Neural crest cell (in vitro differentiated cells): ENCODE measurements at regions not wholly inside any gene's neighbourhood (a gene's known extent, or its start where the extent isn't known, plus 50 kb on each side); places are given as distances from the start of the nearest gene placed in this dataset.
A peak's percentile ranks its signal among the peaks of the same experiment; 100 is the strongest.

Source experiments
- DNase-seq: peaks from one replicate; pipeline ENCODE4 v3.0.0; 2021; ENCODE audit warnings: low read depth, mixed read lengths, low spot score
- H3K27ac Mint-ChIP-seq: one replicate; pipeline ENCODE4 v1.8.0; 2021; ENCODE audit warnings: mild to moderate bottlenecking, mixed read lengths; ENCODE audit not compliant: unreplicated experiment
- H3K27me3 Mint-ChIP-seq: 2 replicates; pipeline ENCODE4 v1.8.0; 2021; ENCODE audit warnings: low read depth, mild to moderate bottlenecking, mixed read lengths
- H3K36me3 Mint-ChIP-seq: 2 replicates; pipeline ENCODE4 v1.8.0; 2021; ENCODE audit warnings: low read depth, mild to moderate bottlenecking, mixed read lengths
- H3K4me1 Mint-ChIP-seq: 2 replicates; pipeline ENCODE4 v1.8.0; 2021; ENCODE audit warnings: mixed read lengths
- H3K4me3 Mint-ChIP-seq: one replicate; pipeline ENCODE4 v1.8.0; 2021; ENCODE audit warnings: mild to moderate bottlenecking, mixed read lengths
- H3K9me3 Mint-ChIP-seq: 2 replicates; pipeline ENCODE4 v1.8.0; 2021; ENCODE audit warnings: mixed read lengths
- TF ChIP-seq, protein P1 (sequence below): fragments of 200-600 bp; sonication (generic); conservative IDR thresholded peaks from 2 replicates; pipeline ENCODE4 v1.5.0; 2021; ENCODE audit warnings: antibody characterized with exemption, mild to moderate bottlenecking

GRCh38 chr12:127677537-127678131 is 589.3 kb upstream of the TMEM132C start:
- H3K27me3 Mint-ChIP-seq = no peaks in the 10 kb centered on the region
- H3K36me3 Mint-ChIP-seq = no peaks in the 10 kb centered on the region

DNA sequence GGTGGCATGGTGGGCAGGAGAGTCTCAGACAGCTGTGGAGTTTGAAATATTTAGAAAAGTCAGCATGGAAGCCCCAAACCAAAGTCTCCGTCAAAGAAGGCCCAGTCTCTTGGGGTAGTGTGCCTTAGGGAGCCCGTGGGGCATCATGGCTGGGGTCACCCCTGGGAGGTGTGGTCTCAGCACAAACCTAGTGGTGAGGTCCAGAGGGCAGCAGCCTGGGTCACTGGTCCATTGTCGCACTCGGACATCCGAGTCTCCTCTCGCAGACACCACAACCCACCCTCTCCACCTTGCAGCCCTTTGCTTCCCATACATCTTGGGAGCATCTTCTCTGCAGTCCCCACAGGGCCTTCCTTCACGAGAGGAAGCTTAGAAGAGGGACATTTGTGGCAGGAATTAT is 588.0 kb upstream of the TMEM132C start:
- H3K4me3 Mint-ChIP-seq = no peak overlapping the region
- no peak for DNase-seq
- no peaks in the 10 kb centered on the region for H3K36me3 Mint-ChIP-seq

More at GRCh38 chr12:127677537-127678131, 589.3 kb upstream of the TMEM132C start:
- Mint-ChIP-seq H3K4me3 (no peak overlapping the region), H3K9me3 (no peaks in the 10 kb centered on the region), H3K27ac (no peak overlapping the region), H3K4me1 (peaks cover 5% of the 10 kb centered on the region)
- TF ChIP-seq, protein P1, sequence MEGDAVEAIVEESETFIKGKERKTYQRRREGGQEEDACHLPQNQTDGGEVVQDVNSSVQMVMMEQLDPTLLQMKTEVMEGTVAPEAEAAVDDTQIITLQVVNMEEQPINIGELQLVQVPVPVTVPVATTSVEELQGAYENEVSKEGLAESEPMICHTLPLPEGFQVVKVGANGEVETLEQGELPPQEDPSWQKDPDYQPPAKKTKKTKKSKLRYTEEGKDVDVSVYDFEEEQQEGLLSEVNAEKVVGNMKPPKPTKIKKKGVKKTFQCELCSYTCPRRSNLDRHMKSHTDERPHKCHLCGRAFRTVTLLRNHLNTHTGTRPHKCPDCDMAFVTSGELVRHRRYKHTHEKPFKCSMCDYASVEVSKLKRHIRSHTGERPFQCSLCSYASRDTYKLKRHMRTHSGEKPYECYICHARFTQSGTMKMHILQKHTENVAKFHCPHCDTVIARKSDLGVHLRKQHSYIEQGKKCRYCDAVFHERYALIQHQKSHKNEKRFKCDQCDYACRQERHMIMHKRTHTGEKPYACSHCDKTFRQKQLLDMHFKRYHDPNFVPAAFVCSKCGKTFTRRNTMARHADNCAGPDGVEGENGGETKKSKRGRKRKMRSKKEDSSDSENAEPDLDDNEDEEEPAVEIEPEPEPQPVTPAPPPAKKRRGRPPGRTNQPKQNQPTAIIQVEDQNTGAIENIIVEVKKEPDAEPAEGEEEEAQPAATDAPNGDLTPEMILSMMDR = peak; percentile 85
- DNase-seq = peak; percentile 73

DNA sequence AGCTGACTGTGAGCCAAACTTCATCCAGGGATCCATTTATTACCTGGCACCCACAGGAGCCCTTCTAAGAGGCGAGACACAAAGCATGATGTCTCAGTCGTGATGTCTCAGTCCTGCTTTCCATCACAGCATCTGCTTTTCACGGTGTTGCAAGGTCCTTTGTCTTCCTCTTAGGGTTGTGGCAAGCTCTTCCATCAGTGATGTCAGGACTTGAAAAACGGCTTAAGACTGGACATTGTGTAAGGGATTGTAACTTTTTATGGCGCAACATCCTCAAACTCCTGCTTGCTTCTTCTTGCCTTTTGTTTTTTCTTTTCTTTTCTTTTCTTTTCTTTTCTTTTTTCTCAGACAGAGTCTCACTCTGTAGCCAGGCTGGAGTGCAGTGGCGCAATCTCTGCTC is 586.5 kb upstream of the TMEM132C start:
- Mint-ChIP-seq H3K27me3 (no peaks in the 10 kb centered on the region), H3K4me1 (peaks cover 5% of the 10 kb centered on the region), H3K4me3 (no peak overlapping the region), H3K9me3 (peaks cover 3% of the 10 kb centered on the region), H3K36me3 (no peaks in the 10 kb centered on the region), H3K27ac (no peak overlapping the region)
- TF ChIP-seq, protein P1 = no peak
- no peak for DNase-seq

More for the DNA sequence above, 588.0 kb upstream of the TMEM132C start:
- Mint-ChIP-seq H3K4me1 (peaks cover 5% of the 10 kb centered on the region), H3K27ac (no peak overlapping the region), H3K9me3 (no peaks in the 10 kb centered on the region), H3K27me3 (no peaks in the 10 kb centered on the region)
- TF ChIP-seq, protein P1 = no peak

DNA sequence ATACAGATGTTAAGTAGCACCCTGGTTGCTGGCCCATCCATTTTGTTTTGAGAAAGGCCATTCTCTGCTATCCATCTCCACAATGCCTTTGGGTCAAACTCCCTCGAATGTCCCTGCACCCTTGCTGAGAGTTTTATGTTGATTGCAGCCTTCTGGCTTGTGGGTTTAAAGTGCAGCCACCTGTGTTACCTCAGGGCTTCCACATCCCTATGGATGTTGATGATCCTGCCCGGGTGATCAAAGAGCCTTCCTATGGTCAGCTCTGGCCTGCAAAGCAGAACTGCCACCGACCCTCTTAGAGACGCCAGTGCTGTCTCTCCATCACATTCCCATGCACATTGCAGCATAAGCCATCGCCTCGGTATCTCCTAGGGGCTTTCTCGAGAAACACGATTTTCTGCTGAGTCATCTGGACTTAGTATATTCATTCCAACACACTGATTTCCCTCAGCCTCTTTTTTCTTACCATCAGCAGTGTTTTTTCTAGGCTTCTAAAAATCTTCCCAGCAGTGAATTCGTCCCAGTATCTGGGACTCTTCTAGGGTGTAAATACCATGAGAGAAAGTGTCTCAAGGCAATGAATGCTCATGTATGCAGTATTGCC is 585.7 kb upstream of the TMEM132C start:
- no peak overlapping the region for H3K27ac Mint-ChIP-seq
- no peaks in the 10 kb centered on the region for H3K36me3 Mint-ChIP-seq
- H3K27me3 Mint-ChIP-seq = no peaks in the 10 kb centered on the region
- H3K9me3 Mint-ChIP-seq = peaks cover 3% of the 10 kb centered on the region
- no peak overlapping the region for H3K4me3 Mint-ChIP-seq
- TF ChIP-seq, protein P1 = no peak
- no peak for DNase-seq
- peaks cover 5% of the 10 kb centered on the region for H3K4me1 Mint-ChIP-seq

- TF ChIP-seq, protein P1 = no peak
- H3K4me1 Mint-ChIP-seq = no peaks in the 10 kb centered on the region
- H3K27me3 Mint-ChIP-seq = no peaks in the 10 kb centered on the region
- H3K9me3 Mint-ChIP-seq = peaks cover 3% of the 10 kb centered on the region
- no peak overlapping the region for H3K4me3 Mint-ChIP-seq
- no peak for DNase-seq
- no peak overlapping the region for H3K27ac Mint-ChIP-seq
- H3K36me3 Mint-ChIP-seq = no peaks in the 10 kb centered on the region
Observed at GRCh38 chr12:127685491-127685890, 581.5 kb upstream of the TMEM132C start.
